Epithelial cell of prostate (primary cell): ENCODE measurements at regions not wholly inside any gene's neighbourhood (a gene's known extent, or its start where the extent isn't known, plus 50 kb on each side); places are given as distances from the start of the nearest gene placed in this dataset.

ENCODE experiments used
- DNase-seq: peaks from one replicate; pipeline ENCODE4 v3.0.0-alpha.2; 2011; ENCODE audit warnings: low read depth, low spot score
- H3K27ac ChIP-seq: fragments of 450-650 bp; 2 replicates; pipeline ENCODE4 v1.5.1; 2017; ENCODE audit warnings: mild to moderate bottlenecking

GRCh38 chr18:46261799-46262198, 157.6 kb downstream of the HAUS1 start:
- peak overlapping the region; percentile 76 for H3K27ac ChIP-seq
- DNase-seq, result no peak

- peak overlapping the region; percentile 76 for H3K27ac ChIP-seq
- peak; percentile 34 for DNase-seq
Measured at GRCh38 chr18:46262856-46263255, 158.7 kb downstream of the HAUS1 start.

GRCh38 chr18:46264255-46264654, 160.1 kb downstream of the HAUS1 start:
- no peak overlapping the region for H3K27ac ChIP-seq
- no peak for DNase-seq

GRCh38 chr18:46265196-46266156, 161.3 kb downstream of the HAUS1 start:
- DNase-seq, result no peak

GRCh38 chr18:46266473-46266872, 162.3 kb downstream of the HAUS1 start:
- no peak for DNase-seq

More at GRCh38 chr18:46265196-46266156, 161.3 kb downstream of the HAUS1 start:
- H3K27ac ChIP-seq, result no peak overlapping the region

GRCh38 chr18:46268671-46269070, 164.5 kb downstream of the HAUS1 start:
- DNase-seq, result no peak
- H3K27ac ChIP-seq, result no peak overlapping the region

More at GRCh38 chr18:46266473-46266872, 162.3 kb downstream of the HAUS1 start:
- no peak overlapping the region for H3K27ac ChIP-seq

GRCh38 chr18:46269275-46269674, 165.1 kb downstream of the HAUS1 start:
- DNase-seq, result no peak
- no peak overlapping the region for H3K27ac ChIP-seq

- no peak overlapping the region for H3K27ac ChIP-seq
- DNase-seq, result no peak
Measured at GRCh38 chr18:46271488-46271887, 167.3 kb downstream of the HAUS1 start.

GRCh38 chr18:46273861-46274260, 169.7 kb downstream of the HAUS1 start:
- DNase-seq, result no peak
- no peak overlapping the region for H3K27ac ChIP-seq

- no peak overlapping the region for H3K27ac ChIP-seq
- DNase-seq, result no peak
Measured at GRCh38 chr18:46274266-46274665, 170.1 kb downstream of the HAUS1 start.

GRCh38 chr18:46275370-46275769, 171.2 kb downstream of the HAUS1 start:
- DNase-seq, result no peak
- no peak overlapping the region for H3K27ac ChIP-seq

- no peak overlapping the region for H3K27ac ChIP-seq
- no peak for DNase-seq
Measured at GRCh38 chr18:46276748-46277147, 172.6 kb downstream of the HAUS1 start.

GRCh38 chr18:46278481-46279465, 174.6 kb downstream of the HAUS1 start:
- H3K27ac ChIP-seq, result no peak overlapping the region
- DNase-seq, result no peak

GRCh38 chr18:46279673-46280072, 175.5 kb downstream of the HAUS1 start:
- no peak for DNase-seq
- no peak overlapping the region for H3K27ac ChIP-seq

GRCh38 chr18:46281185-46282176, 177.3 kb downstream of the HAUS1 start:
- H3K27ac ChIP-seq, result no peak overlapping the region
- peak; percentile 29 for DNase-seq

- DNase-seq, result no peak
- H3K27ac ChIP-seq, result no peak overlapping the region
Measured at GRCh38 chr18:46282177-46282570, 178.0 kb downstream of the HAUS1 start.

GRCh38 chr18:46282646-46283045, 178.5 kb downstream of the HAUS1 start:
- H3K27ac ChIP-seq, result no peak overlapping the region
- DNase-seq, result no peak

- H3K27ac ChIP-seq, result no peak overlapping the region
- no peak for DNase-seq
Measured at GRCh38 chr18:46283268-46283667, 179.1 kb downstream of the HAUS1 start.

GRCh38 chr18:46283895-46284295, 179.7 kb downstream of the HAUS1 start:
- no peak for DNase-seq
- no peak overlapping the region for H3K27ac ChIP-seq
